Mucosa of rectum (tissue), 2 donors: ENCODE measurements at regions not wholly inside any gene's neighbourhood (a gene's known extent, or its start where the extent isn't known, plus 50 kb on each side); places are given as distances from the start of the nearest gene placed in this dataset.

Source experiments
- H3K27ac ChIP-seq, 2 donors: one replicate each; pipeline ENCODE4 v1.7.0; 2013; ENCODE audit warnings: inconsistent platforms in 2 of 2, low read depth in 2 of 2, low read length in 2 of 2
- H3K27me3 ChIP-seq, 2 donors: one replicate each; pipeline ENCODE4 v1.7.0; 2013; ENCODE audit warnings: low read length in 2 of 2; ENCODE audit not compliant: control insufficient read depth in 2 of 2, insufficient read depth in 2 of 2
- H3K36me3 ChIP-seq, 2 donors: one replicate each; pipeline ENCODE4 v1.7.0; 2013; ENCODE audit warnings: low read length in 2 of 2; ENCODE audit not compliant: control insufficient read depth in 2 of 2, insufficient read depth in 2 of 2
- H3K4me1 ChIP-seq, 2 donors: one replicate each; pipeline ENCODE4 v1.7.0; 2013; ENCODE audit warnings: low read length in 2 of 2, mild to moderate bottlenecking in 1 of 2; ENCODE audit not compliant: control insufficient read depth in 2 of 2, insufficient read depth in 2 of 2
- H3K4me3 ChIP-seq, 2 donors: one replicate each; pipeline ENCODE4 v1.7.0; 2013; ENCODE audit warnings: low read length in 2 of 2
- H3K9ac ChIP-seq, 2 donors: one replicate each; pipeline ENCODE4 v1.7.0; 2013; ENCODE audit warnings: low read length in 2 of 2, low read depth in 1 of 2, mild to moderate bottlenecking in 1 of 2
- H3K9me3 ChIP-seq, 2 donors: one replicate each; pipeline ENCODE4 v1.7.0; 2013; ENCODE audit warnings: low read length in 2 of 2; ENCODE audit not compliant: control insufficient read depth in 2 of 2
- donor health status: healthy.
- donor health status: Normal muscosa, but diverticular disease.

- Histone ChIP-seq H3K9ac (no peak overlapping the region), H3K36me3 (no peaks in the 10 kb centered on the region), H3K4me3 (no peak overlapping the region), H3K4me1 (no peaks in the 10 kb centered on the region), H3K9me3 (no peaks in the 10 kb centered on the region), H3K27me3 (peaks cover 0 to 5% of the 10 kb centered on the region in 2 donors), H3K27ac (no peak overlapping the region)
Measured at GRCh38 chr20:63121749-63122405, 94.1 kb downstream of the YTHDF1 start.

- Histone ChIP-seq H3K4me1 (no peaks in the 10 kb centered on the region), H3K27me3 (peaks cover 0 to 8% of the 10 kb centered on the region in 2 donors), H3K9me3 (no peaks in the 10 kb centered on the region), H3K9ac (no peak overlapping the region), H3K4me3 (no peak overlapping the region), H3K27ac (no peak overlapping the region), H3K36me3 (no peaks in the 10 kb centered on the region)
Measured at GRCh38 chr20:63121246-63121645, 94.7 kb downstream of the YTHDF1 start.

DNA sequence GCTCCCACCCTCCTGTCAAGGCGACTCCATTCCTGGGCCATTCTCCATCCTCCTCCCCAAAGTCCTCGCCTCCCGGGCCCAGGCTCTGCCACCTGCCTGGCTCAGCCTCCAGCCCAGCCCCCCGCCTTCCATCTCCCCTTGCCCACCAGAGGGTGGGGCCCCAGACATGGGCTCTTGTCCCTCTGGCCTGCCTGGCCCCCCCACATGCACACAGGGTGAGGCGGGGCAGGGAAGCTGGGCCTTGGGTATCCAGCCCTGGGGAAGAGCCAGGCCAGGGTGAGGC, 95.2 kb downstream of the YTHDF1 start:
- H3K4me1 ChIP-seq = no peaks in the 10 kb centered on the region
- no peaks in the 10 kb centered on the region for H3K36me3 ChIP-seq
- no peak overlapping the region for H3K9ac ChIP-seq
- H3K4me3 ChIP-seq = no peak overlapping the region
- H3K27ac ChIP-seq = no peak overlapping the region
- no peaks in the 10 kb centered on the region for H3K9me3 ChIP-seq
- peaks cover 0 to 9% of the 10 kb centered on the region in 2 donors for H3K27me3 ChIP-seq

GRCh38 chr20:63119963-63120807, 95.7 kb downstream of the YTHDF1 start:
- Histone ChIP-seq H3K27ac (no peak overlapping the region), H3K4me3 (no peak overlapping the region), H3K27me3 (peaks cover 0 to 11% of the 10 kb centered on the region in 2 donors), H3K9me3 (no peaks in the 10 kb centered on the region), H3K4me1 (no peaks in the 10 kb centered on the region), H3K9ac (no peak overlapping the region), H3K36me3 (no peaks in the 10 kb centered on the region)

DNA sequence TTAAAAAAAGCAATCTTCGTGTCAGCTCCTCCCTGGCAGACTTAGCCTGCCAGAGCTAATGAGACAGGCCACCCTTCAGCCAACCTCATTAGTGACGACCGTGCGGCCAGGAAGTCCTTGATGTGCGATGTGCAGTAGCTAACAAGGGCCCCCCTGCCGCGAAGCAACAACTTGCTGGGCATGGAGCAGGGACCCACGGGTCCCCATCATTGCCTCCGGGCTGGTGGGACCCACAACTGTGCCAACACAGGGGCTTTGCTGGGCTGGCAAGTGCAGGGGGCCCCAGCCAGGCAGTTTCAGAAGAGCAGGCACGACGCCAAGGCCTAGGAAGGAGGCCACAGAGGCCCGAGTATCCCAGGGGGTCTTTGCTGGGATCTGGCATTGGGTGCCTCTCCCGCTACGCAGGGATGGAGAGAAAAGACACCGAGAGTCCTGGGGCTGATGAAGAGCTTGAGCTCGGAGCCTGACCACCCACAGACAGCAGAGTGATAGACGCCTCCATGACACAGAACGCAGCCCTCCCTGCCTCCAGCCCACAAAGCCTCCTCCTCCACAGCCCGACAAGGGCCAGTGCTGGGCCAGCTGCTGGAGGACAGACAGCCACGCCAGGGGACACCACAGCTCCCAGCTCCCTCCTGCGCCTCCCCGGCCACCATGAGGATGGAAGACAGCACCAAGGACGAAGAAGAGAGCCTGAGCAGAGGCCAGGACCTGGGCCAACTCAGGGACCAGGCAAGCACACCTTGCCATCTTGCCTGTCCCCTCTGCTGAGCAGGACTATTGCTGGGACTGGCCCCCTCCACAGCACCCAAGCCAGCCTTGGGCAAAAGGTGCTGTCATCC, 96.6 kb downstream of the YTHDF1 start:
- Histone ChIP-seq H3K27ac (no peak overlapping the region), H3K36me3 (no peaks in the 10 kb centered on the region), H3K4me1 (no peaks in the 10 kb centered on the region), H3K9me3 (no peaks in the 10 kb centered on the region), H3K9ac (no peak overlapping the region), H3K27me3 (peaks cover 0 to 11% of the 10 kb centered on the region in 2 donors), H3K4me3 (no peak overlapping the region)

DNA sequence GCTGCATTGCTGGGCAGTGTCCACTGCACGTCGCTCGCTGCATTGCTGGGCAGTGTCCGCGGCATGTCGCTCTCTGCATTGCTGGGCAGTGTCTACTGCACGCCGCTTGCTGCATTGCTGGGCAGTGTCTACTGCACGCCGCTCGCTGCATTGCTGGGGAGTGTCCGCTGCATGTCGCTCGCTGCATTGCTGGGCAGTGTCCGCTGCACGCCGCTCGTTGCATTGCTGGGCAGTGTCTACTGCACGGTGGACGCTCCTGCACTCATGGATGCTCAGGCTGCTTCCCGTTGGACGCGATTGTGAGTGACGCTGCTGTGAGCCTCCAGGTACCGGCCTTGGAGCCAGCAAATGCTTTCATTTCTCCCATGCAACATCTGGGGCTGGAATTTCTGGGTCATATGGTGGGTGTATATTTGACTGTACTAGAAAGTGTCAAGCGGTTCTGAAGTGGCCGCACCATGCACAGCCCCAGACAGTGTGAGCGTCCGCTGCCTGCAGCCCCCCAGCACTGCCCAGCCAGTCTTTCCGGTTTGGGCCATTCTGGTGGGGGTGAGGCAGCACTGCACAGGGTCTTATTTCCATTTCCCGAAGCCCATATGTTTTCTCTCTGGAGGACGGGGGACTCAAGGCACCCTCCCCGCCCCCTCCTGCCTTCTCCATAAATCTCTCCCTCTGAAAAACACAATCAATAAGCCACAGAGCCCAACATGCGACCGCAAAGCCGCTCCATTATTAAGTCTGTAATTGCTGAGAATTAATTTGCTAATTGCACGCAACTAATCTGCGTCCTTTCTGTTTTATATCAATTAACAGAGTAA, 97.4 kb downstream of the YTHDF1 start:
- Histone ChIP-seq H3K4me1 (no peaks in the 10 kb centered on the region), H3K27me3 (peaks cover 5 to 11% of the 10 kb centered on the region in 2 donors), H3K4me3 (no peak overlapping the region), H3K9ac (no peak overlapping the region), H3K27ac (no peak overlapping the region), H3K36me3 (no peaks in the 10 kb centered on the region), H3K9me3 (no peaks in the 10 kb centered on the region)

DNA sequence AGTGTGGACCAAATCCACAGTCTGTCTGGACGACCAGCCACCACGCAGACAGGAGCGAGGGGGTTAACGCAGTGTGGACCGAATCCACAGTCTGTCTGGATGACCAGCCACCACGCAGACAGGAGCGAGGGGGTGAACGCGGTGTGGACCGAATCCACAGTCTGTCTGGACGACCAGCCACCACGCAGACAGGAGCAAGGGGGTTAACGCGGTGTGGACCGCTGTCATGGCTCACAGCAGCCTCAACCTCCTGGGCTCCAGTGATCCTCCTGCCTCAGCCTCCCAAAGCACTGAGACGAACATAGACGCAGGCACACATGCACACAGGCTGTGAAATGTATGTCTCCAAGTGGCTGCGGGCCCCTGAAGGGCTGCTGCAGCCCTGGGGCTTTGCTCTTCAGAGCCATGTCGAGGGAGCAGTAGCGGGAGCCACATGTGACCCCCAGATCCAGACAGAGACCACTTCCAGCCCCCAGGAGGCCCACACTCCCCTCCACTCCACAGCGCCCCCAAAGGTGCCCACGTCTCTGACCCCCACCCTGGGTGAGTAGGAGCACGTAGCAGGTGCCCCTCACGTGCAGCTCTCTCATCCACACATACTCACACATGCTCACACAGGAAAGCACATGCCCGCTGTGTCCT, 98.1 kb downstream of the YTHDF1 start:
- H3K36me3 ChIP-seq = no peaks in the 10 kb centered on the region
- H3K27me3 ChIP-seq = peaks cover 5 to 11% of the 10 kb centered on the region in 2 donors
- H3K4me1 ChIP-seq = no peaks in the 10 kb centered on the region

DNA sequence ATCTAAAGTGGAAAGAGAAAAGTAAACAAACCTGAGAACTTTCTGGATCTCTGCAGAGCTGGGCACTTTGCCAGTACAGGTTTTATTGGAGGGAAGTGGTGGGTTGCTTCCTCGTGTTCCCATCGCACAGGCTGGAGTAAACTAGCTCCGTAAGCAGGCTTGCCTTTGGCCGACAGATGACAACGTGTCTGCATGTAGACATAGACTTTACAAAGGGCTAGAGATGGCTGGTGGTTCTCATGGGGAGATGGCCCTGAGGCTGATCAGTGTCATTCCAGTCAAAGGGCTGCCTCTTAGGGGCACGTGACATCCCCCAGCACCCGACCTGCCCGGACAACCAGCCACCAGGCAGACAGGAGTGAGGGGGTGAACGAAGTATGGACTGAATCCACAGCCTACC, 98.8 kb downstream of the YTHDF1 start:
- H3K36me3 ChIP-seq = no peaks in the 10 kb centered on the region
- H3K4me1 ChIP-seq = no peaks in the 10 kb centered on the region
- peaks cover 5 to 11% of the 10 kb centered on the region in 2 donors for H3K27me3 ChIP-seq
- H3K27ac ChIP-seq = no peak overlapping the region
- H3K4me3 ChIP-seq = no peak overlapping the region
- H3K9ac ChIP-seq = no peak overlapping the region
- H3K9me3 ChIP-seq = no peaks in the 10 kb centered on the region

More for the DNA sequence above, 98.1 kb downstream of the YTHDF1 start:
- no peak overlapping the region for H3K27ac ChIP-seq
- H3K4me3 ChIP-seq = no peak overlapping the region
- H3K9ac ChIP-seq = no peak overlapping the region
- no peaks in the 10 kb centered on the region for H3K9me3 ChIP-seq

GRCh38 chr20:63116412-63117106, 99.4 kb downstream of the YTHDF1 start:
- no peaks in the 10 kb centered on the region for H3K36me3 ChIP-seq
- peaks cover 5 to 11% of the 10 kb centered on the region in 2 donors for H3K27me3 ChIP-seq
- H3K4me3 ChIP-seq = no peak overlapping the region
- H3K9ac ChIP-seq = no peak overlapping the region
- no peaks in the 10 kb centered on the region for H3K9me3 ChIP-seq
- H3K27ac ChIP-seq = no peak overlapping the region
- no peaks in the 10 kb centered on the region for H3K4me1 ChIP-seq
